Prostate gland (tissue), 2 donors: ENCODE measurements at regions not wholly inside any gene's neighbourhood (a gene's known extent, or its start where the extent isn't known, plus 50 kb on each side); places are given as distances from the start of the nearest gene placed in this dataset.

Experiments used
- POLR2A ChIP-seq: fragments of 450-650 bp; IDR thresholded peaks from one replicate; pipeline ENCODE4 v1.6.1; 2016; ENCODE audit warnings: antibody characterized with exemption, mild to moderate bottlenecking
- TF ChIP-seq, protein P1 (sequence below), 4 experiments: fragments of 200-600 bp in 2 of 4; fragments of 450-650 bp in 2 of 4; sonication (generic) in 2 of 4; IDR thresholded peaks; 1 replicate in 3 of 4; 2 replicates in 1 of 4; pipeline ENCODE4 v1.5.1; 2016 to 2019; ENCODE audit warnings: antibody characterized with exemption in 4 of 4, mild to moderate bottlenecking in 2 of 4, moderate library complexity in 2 of 4

DNA sequence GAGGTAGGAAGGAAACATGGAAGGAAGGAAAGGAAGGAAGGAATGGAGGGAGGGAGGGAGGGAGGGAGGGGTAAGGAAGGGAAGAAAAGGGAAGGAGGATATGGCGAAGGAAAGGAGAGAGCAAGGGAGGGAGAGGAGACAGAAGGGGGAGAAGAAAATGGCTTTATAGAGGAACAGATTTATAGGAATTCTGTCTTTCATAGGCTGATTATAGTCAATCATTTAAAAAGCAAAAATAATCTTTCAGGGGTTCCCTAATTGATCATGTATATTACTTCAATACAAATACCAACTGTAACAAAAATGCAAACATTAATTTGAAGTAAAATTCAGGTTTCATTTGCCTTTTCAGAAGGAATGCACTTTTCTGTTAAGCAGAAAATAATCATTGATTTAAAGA is 519.1 kb downstream of the MDFIC start:
- TF ChIP-seq, protein P1, sequence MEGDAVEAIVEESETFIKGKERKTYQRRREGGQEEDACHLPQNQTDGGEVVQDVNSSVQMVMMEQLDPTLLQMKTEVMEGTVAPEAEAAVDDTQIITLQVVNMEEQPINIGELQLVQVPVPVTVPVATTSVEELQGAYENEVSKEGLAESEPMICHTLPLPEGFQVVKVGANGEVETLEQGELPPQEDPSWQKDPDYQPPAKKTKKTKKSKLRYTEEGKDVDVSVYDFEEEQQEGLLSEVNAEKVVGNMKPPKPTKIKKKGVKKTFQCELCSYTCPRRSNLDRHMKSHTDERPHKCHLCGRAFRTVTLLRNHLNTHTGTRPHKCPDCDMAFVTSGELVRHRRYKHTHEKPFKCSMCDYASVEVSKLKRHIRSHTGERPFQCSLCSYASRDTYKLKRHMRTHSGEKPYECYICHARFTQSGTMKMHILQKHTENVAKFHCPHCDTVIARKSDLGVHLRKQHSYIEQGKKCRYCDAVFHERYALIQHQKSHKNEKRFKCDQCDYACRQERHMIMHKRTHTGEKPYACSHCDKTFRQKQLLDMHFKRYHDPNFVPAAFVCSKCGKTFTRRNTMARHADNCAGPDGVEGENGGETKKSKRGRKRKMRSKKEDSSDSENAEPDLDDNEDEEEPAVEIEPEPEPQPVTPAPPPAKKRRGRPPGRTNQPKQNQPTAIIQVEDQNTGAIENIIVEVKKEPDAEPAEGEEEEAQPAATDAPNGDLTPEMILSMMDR (IDR thresholded peaks at IDR 0.05) = no peak
- TF ChIP-seq POLR2A = no peak
